SK-MEL-5 (cell line): ENCODE measurements at regions not wholly inside any gene's neighbourhood (a gene's known extent, or its start where the extent isn't known, plus 50 kb on each side); places are given as distances from the start of the nearest gene placed in this dataset.
A peak's percentile ranks its signal among the peaks of the same experiment; 100 is the strongest.
"Not testable (repeated sequence)": the region's sequence is repeated elsewhere in the genome, so short reads cannot be mapped to it uniquely, and the experiment has no call there.

ENCODE experiments used
- DNase-seq: peaks from one replicate; pipeline ENCODE4 v3.0.0-alpha.2; 2016; ENCODE audit warnings: low read depth, low spot score
- in situ Hi-C: cut with HindIII; loops from 2 replicates; pipeline ENCODE4 v1.10.0; 2016; ENCODE audit warnings: low sequenced_read_pairs, high pct_unique_total_duplicates, low pct_unique_long_range_greater_than_20kb

GRCh38 chr20:30290361-30291063 lies 967.0 kb upstream of the DEFB115 start:
- in situ Hi-C loops, DNase-seq: not testable (repeated sequence)

- DNase-seq, in situ Hi-C loops: not testable (repeated sequence)
These were observed 966.4 kb upstream of the DEFB115 start for GRCh38 chr20:30291064-30291379.

DNA sequence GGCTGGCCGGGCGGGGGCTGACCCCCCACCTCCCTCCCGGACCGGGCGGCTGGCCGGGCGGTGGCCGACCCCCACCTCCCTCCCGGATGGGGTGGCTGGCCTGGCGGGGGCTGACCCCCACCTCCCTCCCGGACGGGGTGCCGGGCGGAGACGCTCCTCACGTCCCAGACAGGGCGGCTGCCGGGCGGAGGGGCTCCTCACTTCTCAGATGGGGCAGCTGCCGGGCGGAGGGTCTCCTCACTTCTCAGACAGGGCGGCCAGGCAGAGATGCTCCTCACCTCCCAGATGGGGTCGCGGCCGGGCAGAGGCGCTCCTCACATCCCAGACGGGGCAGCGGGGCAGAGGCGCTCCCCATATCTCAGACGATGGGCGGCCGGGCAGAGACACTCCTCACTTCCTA lies 965.8 kb upstream of the DEFB115 start:
- DNase-seq, in situ Hi-C loops: not testable (repeated sequence)

DNA sequence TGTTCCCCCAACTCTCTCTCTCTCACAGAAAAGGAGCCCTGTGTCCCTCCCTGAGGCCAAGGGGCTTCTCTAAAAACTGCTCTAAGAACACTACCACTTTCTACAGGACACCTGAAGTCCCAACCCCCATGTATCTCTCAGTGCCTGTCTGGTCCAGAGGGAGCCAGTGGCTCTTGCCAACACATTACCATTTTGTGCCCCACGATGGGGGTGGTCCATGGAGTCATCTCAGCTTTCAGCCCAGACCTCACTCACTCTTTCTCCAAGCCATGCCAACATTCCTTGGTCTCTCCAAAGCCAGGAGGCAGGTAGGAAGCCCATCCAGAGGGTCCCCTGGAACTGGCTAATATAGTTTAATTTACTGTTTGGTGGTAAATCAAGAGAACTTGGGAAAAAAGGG lies 962.1 kb upstream of the DEFB115 start:
- DNase-seq, in situ Hi-C loops: not testable (repeated sequence)

- in situ Hi-C loops, DNase-seq: not testable (repeated sequence)
These were observed 961.5 kb upstream of the DEFB115 start for GRCh38 chr20:30295967-30296366.

DNA sequence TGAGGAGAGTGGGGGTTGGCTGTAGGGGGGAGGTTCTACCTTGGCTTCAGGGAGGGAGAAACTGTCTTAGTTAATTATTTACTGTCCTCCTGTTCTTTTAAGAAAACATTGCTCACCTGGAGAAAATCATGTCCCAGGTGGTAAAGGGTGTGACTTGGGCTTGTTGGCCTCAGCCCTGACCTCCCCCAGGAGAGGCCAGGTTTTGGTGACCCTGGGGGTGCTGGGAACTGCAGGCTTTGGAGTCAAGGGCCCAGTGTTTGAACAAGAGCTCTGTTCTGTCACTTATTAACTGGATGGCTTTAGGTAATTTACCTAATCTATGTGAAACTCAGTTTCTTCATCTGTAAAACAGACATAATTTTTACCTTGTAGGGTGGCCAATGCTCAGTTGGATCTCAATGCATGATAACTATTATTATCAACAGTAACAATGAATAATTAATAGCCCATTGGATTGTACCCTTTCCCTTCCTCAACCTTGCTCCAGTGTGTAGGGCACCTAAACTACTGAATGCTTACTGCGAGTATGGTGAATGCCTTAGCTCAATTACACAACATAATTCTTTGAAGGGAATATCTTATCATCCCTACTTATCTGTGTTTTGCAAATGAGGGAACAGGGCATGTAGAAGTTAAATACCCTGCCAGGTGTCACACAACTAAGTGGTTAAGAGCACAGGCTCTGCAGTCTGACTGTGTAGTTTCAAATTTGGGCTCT lies 959.4 kb upstream of the DEFB115 start:
- in situ Hi-C loops: not testable (repeated sequence)

GRCh38 chr20:30300220-30300642 lies 957.2 kb upstream of the DEFB115 start:
- DNase-seq, in situ Hi-C loops: not testable (repeated sequence)

More for the DNA sequence above, 959.4 kb upstream of the DEFB115 start:
- DNase-seq: not testable (repeated sequence)

GRCh38 chr20:30302786-30303185 lies 954.7 kb upstream of the DEFB115 start:
- in situ Hi-C loops, DNase-seq: not testable (repeated sequence)

DNA sequence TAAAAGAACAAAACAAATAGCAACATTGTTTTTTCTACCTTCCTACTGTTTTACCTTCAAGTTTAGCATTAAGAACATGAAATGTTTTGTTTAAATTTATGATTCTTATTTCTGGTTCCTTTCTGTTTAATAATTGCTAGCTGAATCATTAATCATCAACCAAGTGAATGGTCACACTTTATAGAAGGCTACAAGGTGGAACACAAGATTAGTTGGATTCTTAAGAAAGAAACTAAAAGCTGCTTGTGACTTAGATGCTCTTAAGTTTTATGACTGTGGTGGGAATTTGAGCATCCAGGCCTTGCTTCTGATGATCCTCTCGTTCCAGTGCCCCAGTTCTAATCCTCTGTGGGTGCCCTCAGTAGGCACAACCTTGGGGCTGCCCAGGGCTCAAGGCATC lies 947.5 kb upstream of the DEFB115 start:
- in situ Hi-C loops: not testable (repeated sequence)

DNA sequence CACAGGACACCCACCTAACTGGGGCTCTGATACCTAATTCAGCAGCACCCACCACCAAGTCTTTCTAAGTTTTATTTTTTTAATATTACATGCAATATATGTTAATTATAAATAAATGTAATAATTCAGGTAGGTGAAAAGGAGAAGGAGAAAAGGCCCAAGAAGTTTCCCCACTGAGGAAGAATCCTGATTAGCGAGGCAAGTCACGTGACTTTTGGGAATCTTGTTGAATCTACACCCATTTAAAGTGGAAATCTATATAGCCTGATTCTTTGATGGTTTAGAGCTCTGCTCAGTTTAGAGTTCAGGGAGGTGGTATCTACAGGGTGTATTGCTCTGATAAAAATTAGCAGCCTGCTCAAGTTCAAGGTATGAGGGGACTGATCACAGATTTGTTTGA lies 947.1 kb upstream of the DEFB115 start:
- DNase-seq, in situ Hi-C loops: not testable (repeated sequence)

More for the DNA sequence above, 947.5 kb upstream of the DEFB115 start:
- DNase-seq: not testable (repeated sequence)

DNA sequence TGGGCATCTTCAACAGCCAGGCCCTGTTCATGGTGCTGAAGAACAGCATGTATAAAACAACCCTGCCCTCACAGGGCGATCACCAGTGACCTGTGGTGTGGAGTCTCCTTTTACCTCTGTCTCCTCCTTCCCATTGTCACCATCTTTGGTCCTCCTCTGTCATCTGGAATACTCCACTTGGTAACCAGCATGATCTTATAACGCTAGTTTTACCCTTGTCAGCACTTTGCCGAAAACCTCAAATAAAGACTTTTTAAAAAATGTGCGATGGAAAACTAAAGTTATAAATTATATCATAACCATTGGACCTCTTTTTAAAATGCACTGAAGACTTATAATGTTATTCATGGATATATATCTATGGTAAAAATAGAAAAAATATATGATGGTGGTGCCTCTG lies 945.2 kb upstream of the DEFB115 start:
- in situ Hi-C loops, DNase-seq: not testable (repeated sequence)

- DNase-seq, in situ Hi-C loops: not testable (repeated sequence)
These were observed 943.8 kb upstream of the DEFB115 start for GRCh38 chr20:30313660-30314059.

DNA sequence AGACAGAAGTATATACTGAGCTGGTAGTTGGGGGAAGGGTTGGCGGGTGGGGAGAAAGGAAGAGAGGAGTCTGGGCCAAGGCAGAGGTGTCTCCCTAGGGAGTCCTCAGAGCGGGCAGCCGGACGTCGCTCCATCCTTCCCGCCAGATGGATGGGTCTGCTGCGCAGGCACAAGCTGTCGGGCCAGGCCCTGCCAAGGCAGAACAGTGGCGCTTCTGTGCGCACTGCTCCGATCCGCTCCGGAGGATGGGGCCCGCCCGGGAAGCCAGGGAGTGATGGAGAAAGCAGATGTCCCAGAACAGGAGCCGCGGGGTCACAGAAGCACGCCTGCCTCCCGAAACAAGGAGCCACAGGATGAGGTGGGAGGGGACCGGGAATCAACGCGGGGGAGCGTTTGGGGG lies 941.4 kb upstream of the DEFB115 start:
- DNase-seq, in situ Hi-C loops: not testable (repeated sequence)

DNA sequence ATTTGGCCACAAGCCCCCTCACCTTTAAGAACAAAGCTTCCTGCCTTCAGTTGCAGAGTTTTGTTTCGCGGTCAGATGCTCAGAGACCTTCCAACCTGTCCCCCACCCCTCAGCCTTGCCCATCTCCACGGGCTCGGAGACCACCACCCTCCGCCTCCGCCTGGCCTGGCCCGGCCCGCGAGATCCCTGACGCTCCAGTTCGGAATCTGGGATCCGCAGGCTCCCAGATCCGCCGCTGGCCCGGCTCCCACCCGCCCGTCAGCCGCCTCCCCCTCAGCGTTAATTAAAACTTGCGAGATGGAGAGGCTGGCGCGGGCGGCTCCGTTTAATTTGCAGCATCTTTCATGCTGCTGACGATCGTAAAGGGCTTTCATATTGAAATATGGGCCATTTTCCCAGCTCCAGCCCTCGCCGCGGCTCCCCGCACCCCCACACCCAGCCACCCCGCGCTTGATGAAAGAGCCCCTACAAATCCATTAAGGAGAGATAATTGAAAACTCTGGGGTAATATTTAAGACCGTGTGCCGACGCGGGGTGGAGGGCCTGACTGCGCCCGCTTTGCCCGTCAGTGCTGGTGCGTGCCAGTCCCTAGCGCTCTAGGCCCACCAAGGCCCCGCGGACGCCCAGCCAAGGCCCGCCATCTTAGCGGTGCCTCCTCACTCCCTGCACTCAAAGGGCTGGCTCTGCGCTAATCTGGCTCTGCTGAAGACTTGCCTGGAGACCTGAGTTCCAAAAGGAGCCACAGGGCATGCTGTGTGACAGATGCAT lies 940.7 kb upstream of the DEFB115 start:
- in situ Hi-C loops, DNase-seq: not testable (repeated sequence)

DNA sequence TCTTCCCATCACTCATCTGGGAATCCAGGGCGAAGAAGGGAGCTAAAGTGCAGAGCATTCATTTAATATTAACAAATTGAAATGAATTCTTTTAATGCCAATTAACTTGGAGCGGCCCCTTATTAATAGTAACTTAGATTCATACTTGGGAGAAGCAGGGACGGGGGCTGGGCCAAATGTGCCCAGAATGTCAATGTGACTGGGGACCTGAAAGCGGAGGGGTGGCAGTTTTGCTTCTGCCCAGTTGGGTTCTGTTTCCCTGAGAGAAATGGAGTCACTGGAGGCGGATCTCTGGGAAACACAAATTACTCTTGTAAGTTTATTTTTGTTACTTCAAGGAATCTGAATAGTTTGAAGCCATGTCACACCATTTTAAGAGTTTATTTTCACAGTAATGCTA lies 923.7 kb upstream of the DEFB115 start:
- in situ Hi-C loops: not testable (repeated sequence)

DNA sequence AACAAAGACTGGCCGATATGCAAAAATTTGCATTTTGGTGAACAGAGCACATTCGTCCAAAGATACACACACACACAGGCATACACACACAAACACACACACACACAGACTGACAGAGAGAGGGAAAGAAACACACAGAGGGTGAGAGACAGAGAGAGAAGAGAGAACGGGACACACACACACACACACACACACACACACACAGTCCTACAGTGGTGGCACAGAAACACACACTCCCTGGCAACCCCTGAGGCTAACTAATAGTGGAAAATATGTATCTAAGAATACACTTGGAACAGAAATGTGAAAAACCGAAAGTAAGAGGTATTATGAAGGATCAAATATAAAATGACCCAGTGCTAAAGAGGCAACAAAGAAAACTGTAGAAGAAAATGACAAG lies 919.9 kb upstream of the DEFB115 start:
- DNase-seq, in situ Hi-C loops: not testable (repeated sequence)

More for the DNA sequence above, 923.7 kb upstream of the DEFB115 start:
- DNase-seq: not testable (repeated sequence)

DNA sequence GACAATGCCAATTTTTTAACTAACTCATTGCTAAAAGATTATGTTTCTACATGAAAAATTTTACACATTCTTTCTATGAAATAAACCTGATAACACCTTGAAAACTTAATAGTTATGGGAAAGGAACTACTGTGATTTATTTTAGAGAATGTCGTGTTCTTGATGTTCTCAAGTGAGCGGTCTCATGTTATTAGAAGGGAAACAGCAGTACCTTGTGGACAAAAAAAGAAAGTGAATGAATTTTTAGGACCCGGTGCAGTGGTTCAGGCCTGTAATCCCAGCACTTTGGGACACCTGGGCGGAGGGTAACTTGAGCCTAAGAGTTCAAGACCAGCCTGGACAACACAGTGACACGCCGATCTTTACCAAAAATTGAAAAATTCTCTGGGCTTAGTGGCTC lies 908.5 kb upstream of the DEFB115 start:
- DNase-seq: peak; percentile 55
- in situ Hi-C loops: not testable (repeated sequence)

- in situ Hi-C loops: not testable (repeated sequence)
- peak; percentile 30 for DNase-seq
These were observed 900.5 kb upstream of the DEFB115 start for GRCh38 chr20:30356854-30357467.
